PC-9 (cell line): ENCODE measurements at regions not wholly inside any gene's neighbourhood (a gene's known extent, or its start where the extent isn't known, plus 50 kb on each side); places are given as distances from the start of the nearest gene placed in this dataset.
A peak's percentile ranks its signal among the peaks of the same experiment; 100 is the strongest.

Experiments
- BruUV-seq: library from RNA; stranded (reverse); fragments of 400-500 nt; replicated peaks from 2 replicates; lab custom pipeline; 2021; lab: Mats Ljungman, UMichigan
- CTCF ChIA-PET: fragments of 300-600 bp; sonication (Branson Sonifier 250); formaldehyde crosslinking; loops from one replicate; lab custom pipeline; 2022; ENCODE audit warnings: antibody characterized with exemption; lab: Charles Lee
- POLR2A ChIA-PET: fragments of 300-600 bp; sonication (Branson Sonifier 250); formaldehyde crosslinking; loops from one replicate; lab custom pipeline; 2022; ENCODE audit warnings: antibody characterized with exemption; ENCODE audit not compliant: unreplicated experiment; lab: Charles Lee
- DNase-seq, 2 experiments: peaks; one replicate each; pipeline versions ENCODE4 v3.0.0 to v3.0.0-alpha.2; 2015 to 2022; ENCODE audit warnings: mixed read lengths in 1 of 2
- H2AFZ ChIP-seq: fragments of 200-600 bp; sonication (generic); 2 replicates; pipeline ENCODE4 v1.8.1; 2017; ENCODE audit warnings: antibody characterized with exemption
- H3F3A ChIP-seq: fragments of 200-600 bp; sonication (generic); 2 replicates; pipeline ENCODE4 v1.8.1; 2017; ENCODE audit warnings: antibody characterized with exemption, mild to moderate bottlenecking, low read depth; ENCODE audit not compliant: insufficient read depth
- H3K27ac ChIP-seq: fragments of 200-600 bp; sonication (generic); 2 replicates; pipeline ENCODE4 v1.6.1; 2016; ENCODE audit warnings: mixed run types
- H3K27me3 ChIP-seq: fragments of 200-600 bp; sonication (generic); 2 replicates; pipeline ENCODE4 v1.6.1; 2016; ENCODE audit warnings: low read depth, mixed run types; ENCODE audit not compliant: insufficient read depth
- H3K36me3 ChIP-seq: fragments of 200-600 bp; sonication (generic); 2 replicates; pipeline ENCODE4 v1.6.1; 2016; ENCODE audit warnings: low read depth, mixed run types
- H3K4me1 ChIP-seq: fragments of 200-600 bp; sonication (generic); replicated peaks from 2 replicates; pipeline ENCODE4 v1.6.1; 2016; ENCODE audit warnings: mixed run types; ENCODE audit not compliant: insufficient read depth
- H3K4me2 ChIP-seq: fragments of 200-600 bp; sonication (generic); 2 replicates; pipeline ENCODE4 v1.6.1; 2017; ENCODE audit warnings: mixed run types
- H3K4me3 ChIP-seq: fragments of 200-600 bp; sonication (generic); 2 replicates; pipeline ENCODE4 v1.6.1; 2016; ENCODE audit warnings: mixed run types
- H3K79me2 ChIP-seq: fragments of 200-600 bp; sonication (generic); 2 replicates; pipeline ENCODE4 v1.6.1; 2017; ENCODE audit warnings: low read depth, mixed run types
- H3K9me2 ChIP-seq: fragments of 200-600 bp; sonication (generic); 2 replicates; pipeline ENCODE4 v1.8.1; 2017; ENCODE audit warnings: mild to moderate bottlenecking; ENCODE audit not compliant: insufficient read depth
- H3K9me3 ChIP-seq: fragments of 200-600 bp; sonication (generic); 2 replicates; pipeline ENCODE4 v1.8.1; 2016; ENCODE audit warnings: low read depth; ENCODE audit not compliant: insufficient read depth
- H4K20me1 ChIP-seq: fragments of 200-600 bp; sonication (generic); 2 replicates; pipeline ENCODE4 v1.8.1; 2017; ENCODE audit not compliant: insufficient read depth
- EZH2 ChIP-seq: fragments of 200-600 bp; sonication (generic); IDR thresholded peaks from 2 replicates; pipeline ENCODE4 v1.8.0; 2017; ENCODE audit warnings: antibody characterized with exemption, low read depth
- intact Hi-C: fragments of 100-400 bp; cut with micrococcal nuclease; formaldehyde crosslinking; loops from one replicate; pipeline ENCODE4 v1.10.0; 2022; ENCODE audit not compliant: unreplicated experiment
- TF ChIP-seq, protein P1 (sequence below): fragments of 200-600 bp; sonication (generic); conservative IDR thresholded peaks from 2 replicates; pipeline ENCODE4 v1.6.1; 2017; ENCODE audit warnings: mixed run types, antibody characterized with exemption, mild to moderate bottlenecking, moderate library complexity

DNA sequence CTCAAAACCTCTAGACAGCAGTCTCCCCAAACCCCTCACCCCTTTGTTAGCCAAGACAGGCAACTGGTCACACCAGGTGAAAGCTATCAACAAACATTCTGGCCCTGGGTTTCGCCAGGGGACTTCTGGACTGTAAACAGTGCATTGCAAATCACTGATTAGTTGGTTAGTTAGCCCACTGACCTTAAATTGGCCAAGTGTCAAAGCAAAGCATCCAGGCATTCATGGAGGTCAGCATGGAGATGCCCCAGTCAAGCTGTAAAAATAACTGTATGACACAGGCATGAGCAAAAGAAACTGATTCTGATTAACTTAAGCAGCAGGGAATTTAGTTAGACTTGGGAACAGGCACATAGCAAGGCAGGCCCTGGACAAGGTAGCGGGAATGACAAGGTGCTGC is 156.0 kb upstream of the TTC29 start:
- CTCF ChIA-PET = no interaction called here
- Histone ChIP-seq H3K27me3 (no peaks in the 10 kb centered on the region), H3K79me2 (no peaks in the 10 kb centered on the region), H3K9me2 (no peaks in the 10 kb centered on the region), H3K9me3 (no peaks in the 10 kb centered on the region), H3F3A (no peaks in the 10 kb centered on the region), H3K4me2 (no peak overlapping the region), H3K36me3 (no peaks in the 10 kb centered on the region), H3K4me3 (no peak overlapping the region), H3K4me1 (no peaks in the 10 kb centered on the region), H2AFZ (no peak overlapping the region), H3K27ac (no peak overlapping the region), H4K20me1 (no peaks in the 10 kb centered on the region)
- intact Hi-C loops = no loop called here
- TF ChIP-seq, protein P1, sequence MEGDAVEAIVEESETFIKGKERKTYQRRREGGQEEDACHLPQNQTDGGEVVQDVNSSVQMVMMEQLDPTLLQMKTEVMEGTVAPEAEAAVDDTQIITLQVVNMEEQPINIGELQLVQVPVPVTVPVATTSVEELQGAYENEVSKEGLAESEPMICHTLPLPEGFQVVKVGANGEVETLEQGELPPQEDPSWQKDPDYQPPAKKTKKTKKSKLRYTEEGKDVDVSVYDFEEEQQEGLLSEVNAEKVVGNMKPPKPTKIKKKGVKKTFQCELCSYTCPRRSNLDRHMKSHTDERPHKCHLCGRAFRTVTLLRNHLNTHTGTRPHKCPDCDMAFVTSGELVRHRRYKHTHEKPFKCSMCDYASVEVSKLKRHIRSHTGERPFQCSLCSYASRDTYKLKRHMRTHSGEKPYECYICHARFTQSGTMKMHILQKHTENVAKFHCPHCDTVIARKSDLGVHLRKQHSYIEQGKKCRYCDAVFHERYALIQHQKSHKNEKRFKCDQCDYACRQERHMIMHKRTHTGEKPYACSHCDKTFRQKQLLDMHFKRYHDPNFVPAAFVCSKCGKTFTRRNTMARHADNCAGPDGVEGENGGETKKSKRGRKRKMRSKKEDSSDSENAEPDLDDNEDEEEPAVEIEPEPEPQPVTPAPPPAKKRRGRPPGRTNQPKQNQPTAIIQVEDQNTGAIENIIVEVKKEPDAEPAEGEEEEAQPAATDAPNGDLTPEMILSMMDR = no peak
- no peak for TF ChIP-seq EZH2
- POLR2A ChIA-PET = no interaction called here
- BruUV-seq = no TSS peak
- DNase-seq = no peak

DNA sequence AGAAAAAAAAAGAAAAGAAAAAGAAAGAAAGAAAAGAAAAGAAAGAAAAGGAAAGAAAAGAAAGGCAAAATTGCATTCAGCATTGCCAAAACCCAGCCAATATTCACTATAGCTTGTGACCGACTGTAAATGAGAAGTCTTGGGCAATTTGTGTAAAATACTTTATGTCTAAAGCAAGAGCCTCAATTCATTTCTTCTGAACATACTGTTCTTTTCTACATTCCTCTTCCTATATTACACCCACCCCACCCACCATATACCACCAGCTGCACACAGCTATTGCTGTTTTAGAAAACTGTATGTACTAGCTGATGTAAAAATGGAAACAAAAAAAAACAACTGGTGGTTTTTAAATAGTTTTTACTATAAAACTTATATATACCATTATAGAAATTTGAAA is 156.9 kb upstream of the TTC29 start:
- no peak for TF ChIP-seq EZH2
- TF ChIP-seq, protein P1 = no peak

DNA sequence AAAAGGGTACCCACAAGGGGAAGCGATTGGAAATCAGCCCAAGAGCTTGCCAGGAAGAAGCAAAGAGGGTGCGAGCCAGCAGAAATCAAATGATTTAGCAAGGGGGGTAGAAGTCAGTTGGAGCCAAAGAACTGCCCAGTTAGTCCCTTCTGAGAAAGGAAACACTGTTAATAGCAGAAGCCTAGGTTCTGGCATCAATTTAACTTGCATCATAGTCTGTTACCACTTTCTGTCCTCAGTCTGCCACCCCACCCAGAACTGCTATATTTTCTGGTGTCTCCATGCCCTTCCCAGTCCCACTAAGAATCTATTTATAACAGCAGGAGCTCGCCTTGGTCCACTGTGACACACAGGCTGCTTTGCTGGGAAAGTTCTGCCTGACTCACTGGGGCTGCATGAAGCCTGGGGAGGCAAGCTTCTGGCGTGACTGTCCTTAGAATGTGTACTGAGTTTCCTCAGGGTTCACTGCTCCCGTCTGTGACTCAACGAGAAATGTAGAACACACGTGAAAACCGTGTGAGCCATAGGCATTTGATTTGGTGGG is 157.8 kb upstream of the TTC29 start:
- Histone ChIP-seq H3K27me3 (no peaks in the 10 kb centered on the region), H3K79me2 (no peaks in the 10 kb centered on the region), H3K36me3 (no peaks in the 10 kb centered on the region), H2AFZ (no peak overlapping the region), H3K9me2 (no peaks in the 10 kb centered on the region), H3K4me3 (no peak overlapping the region), H3K4me1 (no peaks in the 10 kb centered on the region), H3F3A (no peaks in the 10 kb centered on the region), H4K20me1 (no peaks in the 10 kb centered on the region), H3K9me3 (no peaks in the 10 kb centered on the region), H3K4me2 (no peak overlapping the region), H3K27ac (no peak overlapping the region)
- BruUV-seq = no TSS peak
- DNase-seq = peak; percentile 19 to 38
- CTCF ChIA-PET = no interaction called here
- intact Hi-C loops = no loop called here
- POLR2A ChIA-PET = no interaction called here
- TF ChIP-seq, protein P1 = no peak
- TF ChIP-seq EZH2 = no peak

More for the DNA sequence above, 156.9 kb upstream of the TTC29 start:
- H3K79me2 ChIP-seq = no peaks in the 10 kb centered on the region
- ChIA-PET CTCF (interaction anchor here (0.6 kb wide), 1 partner anchor 1601 kb away, joined by 3 read pairs; no protein-coding TSS in a partner anchor), POLR2A (no interaction called here)
- H3K27ac ChIP-seq = no peak overlapping the region
- no peaks in the 10 kb centered on the region for H4K20me1 ChIP-seq
- H2AFZ ChIP-seq = no peak overlapping the region
- H3F3A ChIP-seq = no peaks in the 10 kb centered on the region
- BruUV-seq = no TSS peak
- no peaks in the 10 kb centered on the region for H3K36me3 ChIP-seq
- no peak for DNase-seq
- no peak overlapping the region for H3K4me3 ChIP-seq
- H3K27me3 ChIP-seq = no peaks in the 10 kb centered on the region
- H3K9me2 ChIP-seq = no peaks in the 10 kb centered on the region
- intact Hi-C loops = no loop called here
- H3K4me2 ChIP-seq = no peak overlapping the region
- H3K4me1 ChIP-seq = no peaks in the 10 kb centered on the region
- H3K9me3 ChIP-seq = no peaks in the 10 kb centered on the region
